ENCODE measurements at regions not wholly inside any gene's neighbourhood (a gene's known extent, or its start where the extent isn't known, plus 50 kb on each side); places are given as distances from the start of the nearest gene placed in this dataset.

DNA sequence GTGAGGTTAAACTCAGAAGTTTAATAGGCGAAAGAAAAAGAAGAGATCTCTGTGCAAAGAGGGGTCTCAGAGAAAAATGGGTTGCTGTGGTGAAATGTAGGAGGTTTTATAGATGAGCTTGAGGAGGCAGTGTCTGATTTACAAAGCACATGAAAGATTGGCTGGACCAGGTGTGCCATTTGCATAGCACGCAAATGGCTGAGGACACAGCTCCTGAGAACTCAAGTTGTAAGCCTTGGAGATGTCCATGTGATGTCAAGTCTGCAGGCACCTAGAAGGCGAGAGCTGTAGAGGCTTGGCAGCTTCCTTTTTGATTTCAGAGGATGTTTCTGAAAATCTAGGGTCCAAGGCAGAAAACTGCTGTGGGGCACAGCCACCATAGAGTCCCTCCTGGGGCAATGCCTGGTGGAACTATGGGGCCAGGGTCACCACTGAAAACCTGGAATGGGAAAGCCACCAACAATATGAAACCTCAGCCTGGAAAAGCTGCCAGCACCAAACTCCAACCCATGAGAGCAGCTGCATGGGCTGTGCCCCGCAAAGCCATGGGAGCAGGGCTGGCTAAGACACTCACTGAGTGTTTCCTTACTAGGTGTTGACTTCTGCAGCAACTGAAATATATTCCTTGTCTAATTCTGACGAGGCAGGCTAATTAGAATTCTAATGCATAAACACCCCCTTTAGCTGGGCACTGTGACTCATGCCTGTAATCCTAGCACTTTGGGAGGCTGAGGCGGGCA is 96.9 kb upstream of the TNS3 start:
- H3K9me3 ChIP-seq (ENCODE audit: low read depth) = no peaks in the 10 kb centered on the region
- H3K36me3 ChIP-seq = no peaks in the 10 kb centered on the region
- no peaks in the 10 kb centered on the region for H3K4me1 ChIP-seq (ENCODE audit: low read depth)
- no peak for DNase-seq (ENCODE audit: low read depth in 1 of 2, low spot score in 1 of 2)
- H3K27me3 ChIP-seq = no peaks in the 10 kb centered on the region
- TF ChIP-seq, protein P1, sequence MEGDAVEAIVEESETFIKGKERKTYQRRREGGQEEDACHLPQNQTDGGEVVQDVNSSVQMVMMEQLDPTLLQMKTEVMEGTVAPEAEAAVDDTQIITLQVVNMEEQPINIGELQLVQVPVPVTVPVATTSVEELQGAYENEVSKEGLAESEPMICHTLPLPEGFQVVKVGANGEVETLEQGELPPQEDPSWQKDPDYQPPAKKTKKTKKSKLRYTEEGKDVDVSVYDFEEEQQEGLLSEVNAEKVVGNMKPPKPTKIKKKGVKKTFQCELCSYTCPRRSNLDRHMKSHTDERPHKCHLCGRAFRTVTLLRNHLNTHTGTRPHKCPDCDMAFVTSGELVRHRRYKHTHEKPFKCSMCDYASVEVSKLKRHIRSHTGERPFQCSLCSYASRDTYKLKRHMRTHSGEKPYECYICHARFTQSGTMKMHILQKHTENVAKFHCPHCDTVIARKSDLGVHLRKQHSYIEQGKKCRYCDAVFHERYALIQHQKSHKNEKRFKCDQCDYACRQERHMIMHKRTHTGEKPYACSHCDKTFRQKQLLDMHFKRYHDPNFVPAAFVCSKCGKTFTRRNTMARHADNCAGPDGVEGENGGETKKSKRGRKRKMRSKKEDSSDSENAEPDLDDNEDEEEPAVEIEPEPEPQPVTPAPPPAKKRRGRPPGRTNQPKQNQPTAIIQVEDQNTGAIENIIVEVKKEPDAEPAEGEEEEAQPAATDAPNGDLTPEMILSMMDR (IDR thresholded peaks at IDR 0.05; ENCODE audit: low read depth, low read length) = no peak
- H3K4me3 ChIP-seq = no peak overlapping the region
- H3K27ac ChIP-seq = no peak overlapping the region

GRCh38 chr7:47677664-47678063 is 95.8 kb upstream of the TNS3 start:
- H3K36me3 ChIP-seq = no peaks in the 10 kb centered on the region
- DNase-seq (ENCODE audit: low read depth in 1 of 2, low spot score in 1 of 2) = no peak
- no peak overlapping the region for H3K4me3 ChIP-seq
- no peaks in the 10 kb centered on the region for H3K4me1 ChIP-seq (ENCODE audit: low read depth)
- TF ChIP-seq, protein P1 (IDR thresholded peaks at IDR 0.05; ENCODE audit: low read depth, low read length) = no peak
- no peaks in the 10 kb centered on the region for H3K27me3 ChIP-seq
- no peak overlapping the region for H3K27ac ChIP-seq
- H3K9me3 ChIP-seq (ENCODE audit: low read depth) = no peaks in the 10 kb centered on the region

DNA sequence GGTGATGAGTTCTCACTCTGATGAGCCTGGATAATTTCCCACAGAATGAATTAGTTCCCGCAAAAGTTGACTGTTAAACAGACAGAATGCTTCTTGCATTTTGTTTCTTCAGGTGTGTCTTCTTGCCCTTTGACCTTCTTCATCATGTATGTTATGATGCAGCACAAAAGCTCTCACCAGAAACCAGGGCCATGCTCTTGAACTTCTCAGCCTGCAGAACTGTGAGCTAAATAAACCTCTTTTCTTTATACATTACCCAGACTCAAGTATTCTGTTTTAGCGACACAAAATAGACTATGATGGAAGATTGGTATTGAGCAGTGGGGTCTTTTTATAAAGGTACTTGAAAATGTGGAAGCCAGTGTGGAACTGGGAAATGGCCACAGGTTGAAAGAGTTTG is 95.2 kb upstream of the TNS3 start:
- Histone ChIP-seq H3K4me3 (no peak overlapping the region), H3K27me3 (no peaks in the 10 kb centered on the region), H3K9me3 (ENCODE audit: low read depth) (no peaks in the 10 kb centered on the region), H3K4me1 (ENCODE audit: low read depth) (no peaks in the 10 kb centered on the region), H3K36me3 (no peaks in the 10 kb centered on the region), H3K27ac (no peak overlapping the region)
- DNase-seq (ENCODE audit: low read depth in 1 of 2, low spot score in 1 of 2) = no peak
- TF ChIP-seq, protein P1 (IDR thresholded peaks at IDR 0.05; ENCODE audit: low read depth, low read length) = no peak

DNA sequence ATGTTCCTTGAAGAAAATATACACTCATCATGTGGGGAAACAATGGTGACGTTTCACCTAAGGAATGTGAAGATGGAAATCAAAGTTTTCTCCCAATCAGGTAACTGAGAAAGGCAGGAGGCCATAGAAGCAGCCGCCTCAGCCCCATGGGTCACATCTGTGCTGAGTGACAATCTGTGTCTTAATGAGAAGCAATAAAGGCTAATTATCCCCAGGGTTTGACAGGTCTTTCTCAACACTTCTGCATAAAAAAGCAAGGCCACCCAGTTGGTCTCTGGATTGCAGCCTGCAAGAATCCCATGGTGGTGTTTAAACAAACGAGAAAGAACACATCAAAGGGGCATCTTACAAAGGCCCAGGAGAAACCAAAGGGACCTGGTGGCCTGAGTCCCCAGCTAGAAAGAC is 91.1 kb upstream of the TNS3 start:
- no peak for DNase-seq (ENCODE audit: low read depth in 1 of 2, low spot score in 1 of 2)
- TF ChIP-seq, protein P1 (IDR thresholded peaks at IDR 0.05; ENCODE audit: low read depth, low read length) = no peak
- H3K27ac ChIP-seq = no peak overlapping the region

GRCh38 chr7:47672271-47672791 is 90.4 kb upstream of the TNS3 start:
- no peak overlapping the region for H3K27ac ChIP-seq
- no peak for DNase-seq (ENCODE audit: low read depth in 1 of 2, low spot score in 1 of 2)

More for the DNA sequence above, 91.1 kb upstream of the TNS3 start:
- H3K4me3 ChIP-seq = no peak overlapping the region
- H3K9me3 ChIP-seq (ENCODE audit: low read depth) = no peaks in the 10 kb centered on the region
- no peaks in the 10 kb centered on the region for H3K27me3 ChIP-seq
- H3K36me3 ChIP-seq = no peaks in the 10 kb centered on the region
- H3K4me1 ChIP-seq (ENCODE audit: low read depth) = no peaks in the 10 kb centered on the region

More at GRCh38 chr7:47672271-47672791, 90.4 kb upstream of the TNS3 start:
- H3K9me3 ChIP-seq (ENCODE audit: low read depth) = no peaks in the 10 kb centered on the region
- H3K36me3 ChIP-seq = no peaks in the 10 kb centered on the region
- H3K4me1 ChIP-seq (ENCODE audit: low read depth) = no peaks in the 10 kb centered on the region
- H3K4me3 ChIP-seq = no peak overlapping the region
- H3K27me3 ChIP-seq = no peaks in the 10 kb centered on the region
- TF ChIP-seq, protein P1 (IDR thresholded peaks at IDR 0.05; ENCODE audit: low read depth, low read length) = no peak
